ENCODE measurements at regions not wholly inside any gene's neighbourhood (a gene's known extent, or its start where the extent isn't known, plus 50 kb on each side); places are given as distances from the start of the nearest gene placed in this dataset.
"Not testable (repeated sequence)": the region's sequence is repeated elsewhere in the genome, so short reads cannot be mapped to it uniquely, and the experiment has no call there.

GRCh38 chr14:34090451-34090850 lies 139.6 kb upstream of the EGLN3 start:
- DNase-seq (ENCODE audit: low read depth), result no peak

GRCh38 chr14:34088914-34089313 lies 138.0 kb upstream of the EGLN3 start:
- no peak for DNase-seq (ENCODE audit: low read depth)

GRCh38 chr14:34087571-34087970 lies 136.7 kb upstream of the EGLN3 start:
- no peak for DNase-seq (ENCODE audit: low read depth)

DNA sequence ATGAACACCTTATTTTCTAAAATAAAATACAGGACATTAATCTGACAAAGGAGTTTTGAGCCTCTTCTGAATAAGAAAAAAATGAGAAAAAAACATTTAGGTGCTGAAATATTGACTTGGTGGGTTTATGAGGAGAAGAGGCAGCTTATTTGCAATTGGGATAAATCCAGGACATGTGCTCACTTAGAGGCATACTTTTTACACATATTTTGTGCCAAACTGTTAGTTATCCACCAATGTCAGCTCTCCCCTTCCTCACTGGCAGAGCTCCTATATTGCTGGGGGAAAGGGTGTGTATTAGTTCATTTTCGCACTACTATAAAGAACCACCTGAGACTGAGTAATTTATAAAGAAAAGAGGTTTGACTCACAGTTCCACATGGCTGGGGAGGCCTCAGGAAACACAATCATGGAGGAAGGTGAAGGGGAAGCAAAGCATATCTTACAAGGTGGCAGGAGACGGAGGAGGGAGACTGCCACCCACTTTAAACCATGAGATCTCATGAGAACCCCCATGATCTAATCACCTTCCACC lies 135.4 kb upstream of the EGLN3 start:
- no peak for DNase-seq (ENCODE audit: low read depth)

DNA sequence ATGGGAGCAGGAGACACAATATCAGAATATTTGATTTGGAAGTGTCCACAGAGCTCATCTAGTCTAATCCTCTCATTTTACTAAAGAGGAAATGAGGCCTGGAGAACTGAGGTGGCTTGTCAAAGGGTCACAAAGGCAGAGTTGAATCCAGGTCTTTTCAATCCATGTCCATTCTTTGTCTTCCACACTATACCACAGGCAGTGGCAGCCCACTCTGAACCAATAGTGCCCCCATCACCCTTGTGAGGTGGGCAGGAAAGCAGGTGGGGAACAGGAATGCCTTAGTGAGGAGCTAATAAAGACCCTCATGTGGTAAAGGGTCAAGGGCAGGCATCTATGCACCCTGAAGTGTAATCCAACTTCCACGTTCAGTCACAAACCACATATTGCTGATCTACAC lies 134.8 kb upstream of the EGLN3 start:
- no peak for DNase-seq (ENCODE audit: low read depth)

DNA sequence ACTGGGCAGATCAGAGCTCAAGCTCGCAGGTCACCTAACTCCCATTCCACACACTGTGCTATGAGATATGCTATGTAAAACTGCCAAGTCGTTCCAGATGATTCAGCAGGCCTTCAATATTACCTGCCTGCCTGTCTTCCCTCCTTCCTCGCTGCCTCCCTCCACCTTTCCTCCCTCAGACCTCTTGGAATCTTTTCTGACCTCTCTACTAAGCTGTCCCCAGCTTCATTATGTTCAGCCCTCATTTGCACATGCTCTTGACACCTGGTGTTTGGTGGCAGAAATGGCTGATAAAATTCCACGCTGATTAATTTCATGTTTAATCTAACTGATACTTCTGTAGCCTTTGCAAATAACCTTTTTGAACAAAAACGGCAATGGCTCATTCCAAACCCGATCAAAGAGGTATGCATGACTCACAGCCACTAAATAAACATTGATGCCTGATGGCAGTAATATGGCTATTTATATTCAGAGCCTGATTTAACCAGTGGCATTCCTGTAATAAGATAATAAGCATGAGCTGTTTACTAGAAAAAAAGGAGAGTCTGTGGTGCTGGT lies 130.8 kb upstream of the EGLN3 start:
- no peak for DNase-seq (ENCODE audit: low read depth)

GRCh38 chr14:34081101-34081575 lies 130.3 kb upstream of the EGLN3 start:
- DNase-seq (ENCODE audit: low read depth), result no peak

DNA sequence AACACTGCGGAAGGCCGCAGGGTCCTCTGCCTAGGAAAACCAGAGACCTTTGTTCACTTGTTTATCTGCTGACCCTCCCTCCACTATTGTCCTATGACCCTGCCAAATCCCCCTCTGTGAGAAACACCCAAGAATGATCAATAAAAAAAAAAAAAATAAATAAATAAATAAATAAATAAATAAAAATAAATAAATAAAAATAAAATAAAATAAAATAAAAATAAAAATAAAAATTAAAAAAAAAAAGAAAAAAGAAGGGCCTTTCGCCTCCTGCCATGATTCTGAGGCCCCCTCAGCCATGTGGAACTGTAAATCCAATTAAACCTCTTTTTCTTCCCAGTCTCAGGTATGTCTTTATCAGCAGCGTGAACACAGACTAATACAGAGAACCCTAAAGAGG lies 128.8 kb upstream of the EGLN3 start:
- not testable (repeated sequence) for DNase-seq (ENCODE audit: low read depth)

DNA sequence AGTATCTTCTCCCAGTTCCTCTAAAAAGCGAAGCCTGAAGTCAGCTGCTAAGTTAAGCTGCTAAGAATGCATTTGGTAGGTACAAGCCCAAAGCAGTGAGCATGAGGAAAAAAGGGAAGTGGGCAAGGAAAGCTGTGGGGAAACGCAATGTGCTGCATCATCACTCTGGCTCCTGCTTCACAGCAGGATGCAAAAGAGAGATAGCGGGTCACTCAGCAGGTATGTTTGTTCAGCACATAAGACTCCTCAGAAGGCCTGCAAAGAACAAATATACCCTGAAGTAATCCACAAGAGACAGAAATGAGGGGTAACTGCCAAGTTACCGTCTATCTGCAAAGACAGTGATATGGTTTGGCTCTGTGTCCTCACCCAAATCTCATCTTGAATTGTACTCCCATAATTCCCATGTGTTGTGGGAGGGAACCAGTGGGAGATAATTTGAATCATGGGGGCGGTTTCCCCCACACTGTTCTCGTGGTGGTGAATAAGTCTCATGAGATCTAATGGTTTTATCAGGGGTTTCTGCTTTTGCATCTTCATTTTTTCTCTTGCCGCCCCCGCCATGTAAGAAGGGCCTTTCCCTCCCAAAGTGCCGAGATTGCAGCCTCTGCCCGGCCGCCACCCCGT lies 127.4 kb upstream of the EGLN3 start:
- no peak for DNase-seq (ENCODE audit: low read depth)

DNA sequence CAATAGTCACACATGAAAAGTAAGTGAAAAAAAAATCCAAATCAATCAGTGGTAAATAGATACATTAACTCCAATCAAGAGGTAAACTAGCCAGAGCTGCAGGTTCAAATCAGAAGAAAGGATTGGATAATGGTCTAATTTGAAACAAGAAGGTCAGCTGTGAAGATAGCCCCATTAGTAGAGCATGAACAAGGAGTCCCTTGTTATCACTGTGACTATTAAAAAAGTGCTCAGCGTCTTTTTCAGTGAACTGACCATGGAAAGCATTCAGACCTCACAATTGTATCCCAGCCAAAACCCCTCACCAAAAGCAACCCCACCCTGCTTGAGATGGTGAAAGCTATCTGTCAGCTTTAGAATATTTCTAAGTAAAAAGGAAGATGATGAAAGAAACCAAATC lies 125.0 kb upstream of the EGLN3 start:
- no peak for DNase-seq (ENCODE audit: low read depth)

- no peak for DNase-seq (ENCODE audit: low read depth)
Measured at GRCh38 chr14:34075042-34075744, 124.3 kb upstream of the EGLN3 start.

DNA sequence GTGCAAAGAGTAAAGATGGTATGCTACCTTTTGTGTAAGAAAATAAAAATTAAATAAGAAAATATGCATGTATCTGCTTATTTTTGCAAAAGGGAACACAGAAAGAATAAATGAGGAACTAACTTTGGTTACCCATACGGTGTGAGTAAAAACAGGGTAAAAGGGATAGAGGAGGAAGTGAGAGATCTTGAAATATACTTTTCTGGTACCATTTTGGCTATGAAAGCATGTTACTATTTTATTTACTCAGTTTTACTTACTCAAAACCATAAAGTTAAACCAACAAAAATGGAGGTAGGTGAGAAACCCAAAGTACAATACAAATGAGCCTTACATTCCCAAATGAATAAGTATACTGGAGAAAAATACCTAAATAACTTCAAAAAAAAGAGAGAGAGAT lies 122.0 kb upstream of the EGLN3 start:
- no peak for DNase-seq (ENCODE audit: low read depth)

DNA sequence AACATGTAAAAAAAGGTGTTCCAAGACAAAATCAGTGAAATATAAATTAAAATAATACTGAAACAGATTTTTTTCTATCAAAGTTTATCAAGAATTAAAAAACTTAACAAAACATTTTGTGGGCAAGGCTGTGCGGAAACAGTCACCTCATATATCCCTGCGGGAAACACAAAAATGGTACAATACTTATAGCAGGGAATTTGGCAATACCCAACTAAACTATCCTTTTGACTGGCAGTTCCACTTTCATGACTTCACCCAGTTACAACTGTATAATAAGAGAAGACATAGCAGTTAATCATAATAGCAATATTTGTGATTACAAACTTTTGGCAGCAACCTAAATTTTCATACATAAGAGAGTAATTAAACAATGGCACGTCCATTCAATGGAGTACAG lies 121.5 kb upstream of the EGLN3 start:
- DNase-seq (ENCODE audit: low read depth), result no peak

DNA sequence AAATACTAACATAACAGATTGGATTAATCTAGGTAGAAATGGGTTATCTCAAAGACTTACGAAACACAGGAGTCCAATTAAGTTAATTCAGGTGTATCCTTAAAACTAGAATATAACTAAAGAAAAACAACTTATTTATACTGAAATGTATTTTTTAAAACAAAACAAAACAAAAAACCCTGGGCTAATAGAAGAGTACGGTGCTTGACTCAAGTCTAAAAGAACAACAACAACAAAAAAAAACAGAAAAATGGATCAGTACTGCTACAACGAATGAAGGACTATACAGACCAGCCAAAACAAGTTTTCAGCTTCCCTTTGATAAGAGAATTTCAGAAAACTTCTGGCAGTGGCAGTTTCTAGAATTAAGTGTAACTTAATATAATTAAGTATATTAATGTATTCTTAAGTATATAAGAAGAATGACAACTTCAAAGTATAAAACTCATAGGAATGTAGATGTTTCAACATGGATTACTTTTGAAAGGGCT lies 120.1 kb upstream of the EGLN3 start:
- DNase-seq (ENCODE audit: low read depth), result no peak

- DNase-seq (ENCODE audit: low read depth), result no peak
Measured at GRCh38 chr14:34069854-34070582, 119.1 kb upstream of the EGLN3 start.

- DNase-seq (ENCODE audit: low read depth), result no peak
Measured at GRCh38 chr14:34067587-34067986, 116.7 kb upstream of the EGLN3 start.

DNA sequence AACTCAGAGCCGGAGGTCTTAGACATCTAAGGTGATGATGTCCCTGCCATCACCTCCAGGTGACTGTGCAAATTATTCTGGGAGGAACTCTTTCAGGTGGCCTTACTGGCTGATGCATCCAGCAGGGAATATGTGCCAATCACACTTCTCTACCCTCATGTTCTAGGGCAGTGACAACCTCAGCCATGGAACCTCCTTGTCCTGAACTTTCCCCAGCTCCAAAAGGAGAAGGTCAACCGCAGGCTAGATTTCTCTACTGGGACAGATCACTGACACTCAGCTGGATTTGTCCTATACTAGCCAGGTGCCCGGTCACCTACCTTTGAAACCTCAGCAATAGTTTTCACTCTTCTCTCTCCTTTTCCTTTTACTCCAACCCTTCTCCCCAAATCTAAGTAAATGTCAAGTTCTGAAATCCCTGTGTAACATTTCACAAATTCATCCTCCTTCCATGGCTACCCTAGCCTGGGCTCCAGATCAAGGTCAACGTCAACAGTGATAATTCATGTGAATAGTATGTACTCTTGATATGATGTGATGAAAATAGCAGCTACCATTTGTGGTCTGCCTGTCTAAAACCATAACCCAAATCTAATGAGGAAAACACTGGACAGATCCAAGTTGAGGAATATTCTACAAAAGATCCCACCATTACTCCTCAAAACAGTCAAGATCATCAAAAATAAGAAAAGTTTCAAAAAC lies 115.0 kb upstream of the EGLN3 start:
- no peak for DNase-seq (ENCODE audit: low read depth)

DNA sequence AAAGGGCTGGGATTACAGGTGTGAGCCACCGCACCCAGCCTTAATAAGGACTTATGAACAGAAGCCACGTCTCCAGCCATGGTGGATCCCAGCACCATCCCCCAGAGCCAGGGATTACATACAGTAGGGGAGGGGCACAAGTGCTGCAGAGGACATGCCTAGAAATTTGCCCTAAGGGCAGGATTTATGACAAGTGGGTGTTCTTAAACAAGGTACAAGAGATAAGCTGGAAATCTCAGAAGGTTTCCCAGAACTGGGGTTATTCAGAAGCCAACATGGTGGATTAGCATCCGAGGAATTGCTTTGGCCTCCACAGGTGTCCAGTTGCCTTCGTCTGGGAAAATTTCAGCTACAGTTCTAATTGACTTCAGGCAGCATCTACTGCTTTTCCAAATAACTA lies 114.4 kb upstream of the EGLN3 start:
- no peak for DNase-seq (ENCODE audit: low read depth)

DNA sequence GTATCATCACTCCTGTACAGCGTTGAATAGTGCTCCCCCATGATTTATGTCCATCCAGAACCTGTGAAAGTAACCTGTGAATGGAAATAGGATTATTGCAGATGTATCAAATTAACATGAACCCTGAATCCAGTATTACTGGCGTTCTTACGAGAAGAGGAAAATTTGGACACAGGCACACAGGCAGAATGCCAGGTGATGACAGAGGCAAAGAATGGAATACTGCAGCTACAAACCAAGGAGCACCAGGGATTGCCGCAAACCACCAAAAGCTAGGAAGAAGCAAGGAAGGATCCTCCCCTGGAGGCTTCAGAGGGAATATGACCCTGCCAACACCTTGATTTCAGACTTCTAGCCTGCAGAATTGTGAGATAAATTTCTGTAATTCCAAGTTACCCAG lies 113.5 kb upstream of the EGLN3 start:
- DNase-seq (ENCODE audit: low read depth), result no peak

- DNase-seq (ENCODE audit: low read depth), result no peak
Measured at GRCh38 chr14:34063470-34064164, 112.7 kb upstream of the EGLN3 start.

DNA sequence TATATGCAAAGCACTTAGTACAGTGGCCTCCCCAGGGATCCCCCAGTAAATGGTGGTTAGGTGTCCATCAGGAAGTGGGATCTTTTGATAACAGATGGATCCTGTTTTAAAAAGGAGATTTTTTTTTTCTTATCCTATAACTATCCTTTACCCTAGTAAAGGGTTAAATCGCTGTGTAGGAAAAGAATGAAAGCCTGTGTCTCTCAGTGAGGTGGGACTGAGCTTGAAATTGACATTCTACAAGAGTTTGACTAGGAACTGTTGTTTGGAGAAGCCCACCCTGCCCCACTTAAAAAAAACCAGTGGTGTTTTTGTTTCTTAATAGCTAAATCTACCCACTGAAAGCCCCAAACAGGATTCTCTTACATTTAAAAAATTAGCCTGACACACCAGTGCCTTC lies 112.2 kb upstream of the EGLN3 start:
- DNase-seq (ENCODE audit: low read depth), result no peak
